ENCODE measurements at regions not wholly inside any gene's neighbourhood (a gene's known extent, or its start where the extent isn't known, plus 50 kb on each side); places are given as distances from the start of the nearest gene placed in this dataset.

DNA sequence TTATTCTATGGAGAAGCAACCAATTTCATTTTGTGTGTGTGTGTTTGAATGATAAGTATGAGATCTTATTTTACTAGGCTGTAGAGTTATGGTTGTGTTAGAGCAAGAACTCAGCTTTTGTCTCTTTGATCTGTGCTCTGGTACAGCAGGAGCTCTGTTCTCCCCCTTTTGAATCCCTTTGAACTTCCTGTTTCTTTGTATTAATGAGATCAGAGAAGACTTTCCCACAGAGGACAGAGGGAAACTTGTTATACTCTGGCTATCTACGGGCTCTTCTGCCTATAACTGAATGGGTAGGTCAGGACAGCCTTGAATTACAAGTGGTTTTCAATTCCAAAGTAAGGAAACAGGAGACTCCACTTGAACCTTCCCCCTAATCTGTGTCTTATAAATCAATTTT lies 1015.0 kb upstream of the RAG2 start:
- TF ChIP-seq, protein P1, sequence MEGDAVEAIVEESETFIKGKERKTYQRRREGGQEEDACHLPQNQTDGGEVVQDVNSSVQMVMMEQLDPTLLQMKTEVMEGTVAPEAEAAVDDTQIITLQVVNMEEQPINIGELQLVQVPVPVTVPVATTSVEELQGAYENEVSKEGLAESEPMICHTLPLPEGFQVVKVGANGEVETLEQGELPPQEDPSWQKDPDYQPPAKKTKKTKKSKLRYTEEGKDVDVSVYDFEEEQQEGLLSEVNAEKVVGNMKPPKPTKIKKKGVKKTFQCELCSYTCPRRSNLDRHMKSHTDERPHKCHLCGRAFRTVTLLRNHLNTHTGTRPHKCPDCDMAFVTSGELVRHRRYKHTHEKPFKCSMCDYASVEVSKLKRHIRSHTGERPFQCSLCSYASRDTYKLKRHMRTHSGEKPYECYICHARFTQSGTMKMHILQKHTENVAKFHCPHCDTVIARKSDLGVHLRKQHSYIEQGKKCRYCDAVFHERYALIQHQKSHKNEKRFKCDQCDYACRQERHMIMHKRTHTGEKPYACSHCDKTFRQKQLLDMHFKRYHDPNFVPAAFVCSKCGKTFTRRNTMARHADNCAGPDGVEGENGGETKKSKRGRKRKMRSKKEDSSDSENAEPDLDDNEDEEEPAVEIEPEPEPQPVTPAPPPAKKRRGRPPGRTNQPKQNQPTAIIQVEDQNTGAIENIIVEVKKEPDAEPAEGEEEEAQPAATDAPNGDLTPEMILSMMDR (IDR thresholded peaks at IDR 0.05; ENCODE audit: poor library complexity, severe bottlenecking) = no peak
- TF ChIP-seq POLR2AphosphoS5 (IDR thresholded peaks at IDR 0.05) (no peak), EZH2 (IDR thresholded peaks at IDR 0.05; ENCODE audit: borderline replicate concordance, insufficient read depth, low read length, poor library complexity, severe bottlenecking) (no peak), RAD21 (conservative IDR thresholded peaks at IDR 0.05) (no peak), MXI1 (conservative IDR thresholded peaks at IDR 0.05; ENCODE audit: poor library complexity, severe bottlenecking) (no peak), SMC3 (conservative IDR thresholded peaks at IDR 0.05; ENCODE audit: poor library complexity) (no peak), TAF1 (IDR thresholded peaks at IDR 0.05; ENCODE audit: low read depth) (no peak)
- TF ChIP-seq, protein P2, sequence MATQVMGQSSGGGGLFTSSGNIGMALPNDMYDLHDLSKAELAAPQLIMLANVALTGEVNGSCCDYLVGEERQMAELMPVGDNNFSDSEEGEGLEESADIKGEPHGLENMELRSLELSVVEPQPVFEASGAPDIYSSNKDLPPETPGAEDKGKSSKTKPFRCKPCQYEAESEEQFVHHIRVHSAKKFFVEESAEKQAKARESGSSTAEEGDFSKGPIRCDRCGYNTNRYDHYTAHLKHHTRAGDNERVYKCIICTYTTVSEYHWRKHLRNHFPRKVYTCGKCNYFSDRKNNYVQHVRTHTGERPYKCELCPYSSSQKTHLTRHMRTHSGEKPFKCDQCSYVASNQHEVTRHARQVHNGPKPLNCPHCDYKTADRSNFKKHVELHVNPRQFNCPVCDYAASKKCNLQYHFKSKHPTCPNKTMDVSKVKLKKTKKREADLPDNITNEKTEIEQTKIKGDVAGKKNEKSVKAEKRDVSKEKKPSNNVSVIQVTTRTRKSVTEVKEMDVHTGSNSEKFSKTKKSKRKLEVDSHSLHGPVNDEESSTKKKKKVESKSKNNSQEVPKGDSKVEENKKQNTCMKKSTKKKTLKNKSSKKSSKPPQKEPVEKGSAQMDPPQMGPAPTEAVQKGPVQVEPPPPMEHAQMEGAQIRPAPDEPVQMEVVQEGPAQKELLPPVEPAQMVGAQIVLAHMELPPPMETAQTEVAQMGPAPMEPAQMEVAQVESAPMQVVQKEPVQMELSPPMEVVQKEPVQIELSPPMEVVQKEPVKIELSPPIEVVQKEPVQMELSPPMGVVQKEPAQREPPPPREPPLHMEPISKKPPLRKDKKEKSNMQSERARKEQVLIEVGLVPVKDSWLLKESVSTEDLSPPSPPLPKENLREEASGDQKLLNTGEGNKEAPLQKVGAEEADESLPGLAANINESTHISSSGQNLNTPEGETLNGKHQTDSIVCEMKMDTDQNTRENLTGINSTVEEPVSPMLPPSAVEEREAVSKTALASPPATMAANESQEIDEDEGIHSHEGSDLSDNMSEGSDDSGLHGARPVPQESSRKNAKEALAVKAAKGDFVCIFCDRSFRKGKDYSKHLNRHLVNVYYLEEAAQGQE (IDR thresholded peaks at IDR 0.05; ENCODE audit: borderline replicate concordance) = no peak
